Vagina (tissue), 2 donors: ENCODE measurements at regions not wholly inside any gene's neighbourhood (a gene's known extent, or its start where the extent isn't known, plus 50 kb on each side); places are given as distances from the start of the nearest gene placed in this dataset.

Experiments used
- POLR2A ChIP-seq, 2 donors: fragments of 450-650 bp; IDR thresholded peaks; one replicate each; pipeline ENCODE4 v1.6.1; 2017; ENCODE audit warnings: antibody characterized with exemption in 2 of 2, mild to moderate bottlenecking in 2 of 2, moderate library complexity in 2 of 2
- POLR2AphosphoS5 ChIP-seq, 2 donors: sonication (generic); formaldehyde crosslinking; IDR thresholded peaks; one replicate each; pipeline ENCODE4 v1.9.0; 2017; ENCODE audit warnings: antibody characterized with exemption in 2 of 2, mild to moderate bottlenecking in 2 of 2, low read depth in 1 of 2; ENCODE audit not compliant: insufficient read depth in 1 of 2
- TF ChIP-seq, protein P1 (sequence below), 3 experiments: fragments of 450-650 bp in 2 of 3; fragments of 200-600 bp in 1 of 3; sonication (generic) in 1 of 3; IDR thresholded peaks; one replicate each; pipeline ENCODE4 v1.5.1; 2017 to 2019; ENCODE audit warnings: antibody characterized with exemption in 3 of 3, mild to moderate bottlenecking in 2 of 3, moderate library complexity in 2 of 3

DNA sequence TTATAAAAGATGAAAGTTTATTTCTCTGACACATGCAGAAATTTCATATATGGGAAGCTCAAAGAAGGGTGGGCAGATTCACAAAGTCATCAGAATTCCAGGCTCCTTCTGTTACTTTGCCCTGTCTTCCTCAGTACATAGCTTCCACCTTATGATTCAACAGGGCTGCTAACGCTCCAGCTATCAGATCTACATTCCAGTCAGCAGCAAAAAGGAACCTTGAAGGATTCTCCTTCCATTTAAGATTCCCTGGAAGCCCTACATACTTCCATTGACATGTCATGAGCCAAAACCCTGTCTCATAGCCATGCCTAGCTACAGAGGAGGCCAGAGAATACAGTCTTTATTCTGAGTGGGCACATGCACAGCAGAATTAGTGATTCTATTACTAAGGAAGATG lies 103.3 kb downstream of the NCR2 start:
- TF ChIP-seq POLR2A (IDR thresholded peaks at IDR 0.05), result no peak
- TF ChIP-seq, protein P1, sequence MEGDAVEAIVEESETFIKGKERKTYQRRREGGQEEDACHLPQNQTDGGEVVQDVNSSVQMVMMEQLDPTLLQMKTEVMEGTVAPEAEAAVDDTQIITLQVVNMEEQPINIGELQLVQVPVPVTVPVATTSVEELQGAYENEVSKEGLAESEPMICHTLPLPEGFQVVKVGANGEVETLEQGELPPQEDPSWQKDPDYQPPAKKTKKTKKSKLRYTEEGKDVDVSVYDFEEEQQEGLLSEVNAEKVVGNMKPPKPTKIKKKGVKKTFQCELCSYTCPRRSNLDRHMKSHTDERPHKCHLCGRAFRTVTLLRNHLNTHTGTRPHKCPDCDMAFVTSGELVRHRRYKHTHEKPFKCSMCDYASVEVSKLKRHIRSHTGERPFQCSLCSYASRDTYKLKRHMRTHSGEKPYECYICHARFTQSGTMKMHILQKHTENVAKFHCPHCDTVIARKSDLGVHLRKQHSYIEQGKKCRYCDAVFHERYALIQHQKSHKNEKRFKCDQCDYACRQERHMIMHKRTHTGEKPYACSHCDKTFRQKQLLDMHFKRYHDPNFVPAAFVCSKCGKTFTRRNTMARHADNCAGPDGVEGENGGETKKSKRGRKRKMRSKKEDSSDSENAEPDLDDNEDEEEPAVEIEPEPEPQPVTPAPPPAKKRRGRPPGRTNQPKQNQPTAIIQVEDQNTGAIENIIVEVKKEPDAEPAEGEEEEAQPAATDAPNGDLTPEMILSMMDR (IDR thresholded peaks at IDR 0.05), result no peak
- no peak for TF ChIP-seq POLR2AphosphoS5 (IDR thresholded peaks at IDR 0.05; ENCODE audit: insufficient read depth in 1 of 2, low read depth in 1 of 2)
